IMR-90 (cell line): ENCODE measurements at regions not wholly inside any gene's neighbourhood (a gene's known extent, or its start where the extent isn't known, plus 50 kb on each side); places are given as distances from the start of the nearest gene placed in this dataset.

Experiments
- ATAC-seq: fragments of 200-7000 bp; cut with Tn5 transposase; 2 replicates; pipeline ENCODE4 v1.9.1; 2020; ENCODE audit warnings: low read depth, mild to moderate bottlenecking, moderate library complexity
- BruUV-seq: library from RNA; stranded (reverse); fragments of 400-500 nt; replicated peaks from 2 replicates; lab custom pipeline; 2021; lab: Mats Ljungman, UMichigan
- CTCF ChIA-PET: fragments of 300-600 bp; formaldehyde crosslinking; extraction: SDS; loops from one replicate; lab custom pipeline; 2021; ENCODE audit warnings: antibody characterized with exemption; lab: Yijun Ruan, JAX
- POLR2A ChIA-PET: fragments of 300-600 bp; sonication (Branson Sonifier 250); formaldehyde crosslinking; loops from one replicate; lab custom pipeline; 2022; ENCODE audit warnings: antibody characterized with exemption; ENCODE audit not compliant: unreplicated experiment; lab: Charles Lee
- DNase-seq: peaks from one replicate; pipeline ENCODE4 v3.0.0; 2013
- H2AFZ ChIP-seq: replicated peaks from 2 replicates; pipeline ENCODE3; 2013; ENCODE audit warnings: low read length, mild to moderate bottlenecking; ENCODE audit not compliant: poor library complexity
- H2AK5ac ChIP-seq: 2 replicates; pipeline ENCODE4 v1.6.1; 2013; ENCODE audit warnings: low read depth, low read length, inconsistent platforms
- H2AK9ac ChIP-seq: replicated peaks from 2 replicates; pipeline ENCODE3; 2013; ENCODE audit warnings: mild to moderate bottlenecking, low read depth, low read length, moderate library complexity; ENCODE audit not compliant: poor library complexity
- H2BK120ac ChIP-seq: 2 replicates; pipeline ENCODE4 v1.6.1; 2013; ENCODE audit warnings: low read depth, low read length, inconsistent platforms
- H2BK15ac ChIP-seq: 3 replicates; pipeline ENCODE4 v1.6.1; 2013; ENCODE audit warnings: low read depth, low read length, inconsistent platforms
- H2BK20ac ChIP-seq: 2 replicates; pipeline ENCODE4 v1.6.1; 2013; ENCODE audit warnings: low read depth, mild to moderate bottlenecking, inconsistent platforms, low read length, moderate library complexity
- H2BK5ac ChIP-seq: 2 replicates; pipeline ENCODE4 v1.6.1; 2013; ENCODE audit warnings: mild to moderate bottlenecking, low read depth, low read length, inconsistent platforms; ENCODE audit not compliant: poor library complexity, severe bottlenecking
- H3K14ac ChIP-seq: replicated peaks from 2 replicates; pipeline ENCODE4 v1.6.1; 2013; ENCODE audit warnings: low read depth, low read length, inconsistent platforms
- H3K18ac ChIP-seq: 2 replicates; pipeline ENCODE4 v1.6.1; 2013; ENCODE audit warnings: low read depth, low read length, control low read depth
- H3K23ac ChIP-seq: 2 replicates; pipeline ENCODE4 v1.6.1; 2013; ENCODE audit warnings: low read depth, low read length, inconsistent platforms
- H3K27ac ChIP-seq: 2 replicates; pipeline ENCODE4 v1.5.1; 2013; ENCODE audit warnings: mild to moderate bottlenecking, control low read depth, low read length; ENCODE audit not compliant: insufficient read depth
- H3K27me3 ChIP-seq: 2 replicates; pipeline ENCODE4 v1.6.1; 2013; ENCODE audit warnings: low read length; ENCODE audit not compliant: control insufficient read depth, insufficient read depth
- H3K36me3 ChIP-seq: 2 replicates; pipeline ENCODE4 v1.6.1; 2013; ENCODE audit warnings: low read length, mixed read lengths; ENCODE audit not compliant: control insufficient read depth, insufficient read depth
- H3K4ac ChIP-seq: 2 replicates; pipeline ENCODE4 v1.6.1; 2013; ENCODE audit warnings: low read depth, low read length, inconsistent platforms
- H3K4me1 ChIP-seq: 2 replicates; pipeline ENCODE4 v1.6.1; 2013; ENCODE audit warnings: low read length, mixed read lengths; ENCODE audit not compliant: control insufficient read depth, insufficient read depth
- H3K4me2 ChIP-seq: 2 replicates; pipeline ENCODE4 v1.6.1; 2013; ENCODE audit warnings: low read depth, mild to moderate bottlenecking, control low read depth, low read length, moderate library complexity
- H3K4me3 ChIP-seq: 2 replicates; pipeline ENCODE4 v1.5.1; 2013; ENCODE audit warnings: low read depth, mild to moderate bottlenecking, control low read depth, low read length, moderate library complexity; ENCODE audit not compliant: insufficient read depth
- H3K56ac ChIP-seq: 2 replicates; pipeline ENCODE4 v1.6.1; 2013; ENCODE audit warnings: low read length, inconsistent platforms; ENCODE audit not compliant: insufficient read depth; ENCODE audit errors: extremely low read depth
- H3K79me1 ChIP-seq, 2 experiments: 2 replicates each; pipeline ENCODE4 v1.6.1; 2013; ENCODE audit warnings: low read length in 2 of 2, inconsistent platforms in 1 of 2, low read depth in 1 of 2
- H3K9ac ChIP-seq: 2 replicates; pipeline ENCODE4 v1.6.1; 2013; ENCODE audit warnings: low read depth, low read length, control low read depth
- H3K9me1 ChIP-seq: 2 replicates; pipeline ENCODE4 v1.6.1; 2013; ENCODE audit warnings: low read length, inconsistent platforms; ENCODE audit not compliant: insufficient read depth
- H3K9me3 ChIP-seq: 2 replicates; pipeline ENCODE4 v1.6.1; 2013; ENCODE audit warnings: low read length; ENCODE audit not compliant: control insufficient read depth, insufficient read depth
- H4K20me1 ChIP-seq: 2 replicates; pipeline ENCODE4 v1.6.1; 2013; ENCODE audit warnings: low read length, inconsistent platforms; ENCODE audit not compliant: insufficient read depth
- H4K5ac ChIP-seq: 2 replicates; pipeline ENCODE4 v1.6.1; 2013; ENCODE audit warnings: mild to moderate bottlenecking, low read depth, low read length, control low read depth
- H4K8ac ChIP-seq, 2 experiments: 2 replicates each; pipeline ENCODE4 v1.6.1; 2013; ENCODE audit warnings: low read depth in 2 of 2, low read length in 2 of 2, control low read depth in 1 of 2, inconsistent platforms in 1 of 2
- H4K91ac ChIP-seq: 2 replicates; pipeline ENCODE4 v1.6.1; 2013; ENCODE audit warnings: low read depth, low read length, inconsistent platforms; ENCODE audit not compliant: insufficient read depth
- BHLHE40 ChIP-seq: fragments of 150-350 bp; IDR thresholded peaks from 2 replicates; pipeline ENCODE4 v1.6.1; 2016; ENCODE audit warnings: mild to moderate bottlenecking, low read depth, low read length
- CTCF ChIP-seq: conservative IDR thresholded peaks from 2 replicates; pipeline ENCODE4 v1.5.1; 2012; ENCODE audit warnings: mild to moderate bottlenecking, low read depth, low read length, improper control_type of control experiment
- RAD21 ChIP-seq: IDR thresholded peaks from 2 replicates; pipeline ENCODE4 v1.6.1; 2012; ENCODE audit warnings: low read length, improper control_type of control experiment
- USF2 ChIP-seq: fragments of 150-350 bp; IDR thresholded peaks from 2 replicates; pipeline ENCODE4 v1.6.1; 2017; ENCODE audit warnings: mild to moderate bottlenecking, antibody characterized with exemption, low read length, low read depth
- WGBS, 2 experiments: methylation state at CpG; one replicate each; pipeline versions ENCODE4 v1.1.5 to v1.1.7; 2013; ENCODE audit warnings: missing lambda C conversion rate in 2 of 2; ENCODE audit not compliant: insufficient read length in 1 of 2; ENCODE audit errors: extremely low coverage in 2 of 2; 5-methylcytosine and 5-hydroxymethylcytosine counted together
- dilution Hi-C: fragments of 300-500 bp; cut with HindIII; formaldehyde crosslinking; loops from one replicate; pipeline ENCODE4 v1.14.3; 2018; ENCODE audit warnings: low sequenced_read_pairs; ENCODE audit not compliant: unreplicated experiment
- in situ Hi-C: fragments of 300-500 bp; cut with MboI; formaldehyde crosslinking; loops from 3 replicates; pipeline ENCODE4 v1.14.3; 2019; ENCODE audit warnings: low sequenced_read_pairs, inconsistent platforms, mixed read lengths
- intact Hi-C: fragments of 100-400 bp; cut with micrococcal nuclease; formaldehyde crosslinking; loops from 2 replicates; pipeline ENCODE4 v1.10.0; 2022

GRCh38 chr13:75071395-75071794 is 410.6 kb downstream of the TBC1D4 start:
- Histone ChIP-seq H3K9me1 (no peaks in the 10 kb centered on the region), H3K4me1 (no peaks in the 10 kb centered on the region), H3K4me3 (no peak overlapping the region), H3K9ac (no peak overlapping the region), H3K18ac (no peak overlapping the region), H3K4me2 (no peak overlapping the region), H3K23ac (no peak overlapping the region), H2BK15ac (no peak overlapping the region), H2BK120ac (no peak overlapping the region), H4K5ac (no peak overlapping the region), H2BK5ac (no peak overlapping the region), H2AFZ (no peak overlapping the region), H3K27ac (no peak overlapping the region), H2BK20ac (no peak overlapping the region), H3K9me3 (no peaks in the 10 kb centered on the region), H3K27me3 (no peaks in the 10 kb centered on the region), H3K56ac (no peak overlapping the region), H3K79me1 (no peaks in the 10 kb centered on the region), H2AK9ac (no peak overlapping the region), H4K8ac (no peak overlapping the region), H2AK5ac (no peak overlapping the region), H4K91ac (no peak overlapping the region), H3K4ac (no peak overlapping the region), H3K36me3 (no peaks in the 10 kb centered on the region), H4K20me1 (no peaks in the 10 kb centered on the region), H3K14ac (no peak overlapping the region)
- DNase-seq (no peak), ATAC-seq (no peak)
- dilution Hi-C loops = no loop called here
- WGBS, 2 experiments = no CpG with 5 or more reads among the region's 2 CpGs
- in situ Hi-C loops = no loop called here
- POLR2A ChIA-PET = no interaction called here
- intact Hi-C loops = no loop called here
- CTCF ChIA-PET = no interaction called here
- TF ChIP-seq CTCF (no peak), RAD21 (no peak), BHLHE40 (no peak), USF2 (no peak)
- no TSS peak for BruUV-seq
